ENCODE measurements at regions not wholly inside any gene's neighbourhood (a gene's known extent, or its start where the extent isn't known, plus 50 kb on each side); places are given as distances from the start of the nearest gene placed in this dataset.

GRCh38 chr6:44663860-44664634, 276.5 kb downstream of the CDC5L start:
- Histone ChIP-seq H3K4me3 (replicated peaks; ENCODE audit: low read depth, low read length) (no peak overlapping the region), H3K36me3 (ENCODE audit: control insufficient read depth, insufficient read depth, low read length) (no peaks in the 10 kb centered on the region), H3K27me3 (replicated peaks; ENCODE audit: control insufficient read depth, insufficient read depth, low read length) (no peaks in the 10 kb centered on the region; the same call in 1 of the 2 replicates)
- no peak for DNase-seq (ENCODE audit: extremely low read depth, insufficient read length)
- no peak for TF ChIP-seq CTCF (IDR thresholded peaks at IDR 0.05; ENCODE audit: insufficient read depth, low read length, poor library complexity, severe bottlenecking)

- no peak for TF ChIP-seq CTCF (IDR thresholded peaks at IDR 0.05; ENCODE audit: insufficient read depth, low read length, poor library complexity, severe bottlenecking)
- Histone ChIP-seq H3K36me3 (ENCODE audit: control insufficient read depth, insufficient read depth, low read length) (no peaks in the 10 kb centered on the region), H3K4me3 (replicated peaks; ENCODE audit: low read depth, low read length) (no peak overlapping the region), H3K27me3 (replicated peaks; ENCODE audit: control insufficient read depth, insufficient read depth, low read length) (no peaks in the 10 kb centered on the region; the same call in 1 of the 2 replicates)
- no peak for DNase-seq (ENCODE audit: extremely low read depth, insufficient read length)
These were observed 277.2 kb downstream of the CDC5L start for GRCh38 chr6:44664716-44665115.

GRCh38 chr6:44665143-44665542, 277.6 kb downstream of the CDC5L start:
- no peak for TF ChIP-seq CTCF (IDR thresholded peaks at IDR 0.05; ENCODE audit: insufficient read depth, low read length, poor library complexity, severe bottlenecking)
- no peak for DNase-seq (ENCODE audit: extremely low read depth, insufficient read length)
- Histone ChIP-seq H3K27me3 (replicated peaks; ENCODE audit: control insufficient read depth, insufficient read depth, low read length) (no peaks in the 10 kb centered on the region; the same call in 1 of the 2 replicates), H3K36me3 (ENCODE audit: control insufficient read depth, insufficient read depth, low read length) (no peaks in the 10 kb centered on the region), H3K4me3 (replicated peaks; ENCODE audit: low read depth, low read length) (no peak overlapping the region)

GRCh38 chr6:44665683-44666082, 278.2 kb downstream of the CDC5L start:
- Histone ChIP-seq H3K36me3 (ENCODE audit: control insufficient read depth, insufficient read depth, low read length) (no peaks in the 10 kb centered on the region), H3K4me3 (replicated peaks; ENCODE audit: low read depth, low read length) (no peak overlapping the region), H3K27me3 (replicated peaks; ENCODE audit: control insufficient read depth, insufficient read depth, low read length) (no peaks in the 10 kb centered on the region; the same call in 1 of the 2 replicates)
- no peak for DNase-seq (ENCODE audit: extremely low read depth, insufficient read length)
- TF ChIP-seq CTCF (IDR thresholded peaks at IDR 0.05; ENCODE audit: insufficient read depth, low read length, poor library complexity, severe bottlenecking), result no peak

GRCh38 chr6:44666324-44666723, 278.8 kb downstream of the CDC5L start:
- H3K27me3 ChIP-seq (replicated peaks; ENCODE audit: control insufficient read depth, insufficient read depth, low read length), result no peaks in the 10 kb centered on the region; the same call in 1 of the 2 replicates

More at GRCh38 chr6:44666324-44666723, 278.8 kb downstream of the CDC5L start:
- DNase-seq (ENCODE audit: extremely low read depth, insufficient read length), result no peak
- Histone ChIP-seq H3K4me3 (replicated peaks; ENCODE audit: low read depth, low read length) (no peak overlapping the region), H3K36me3 (ENCODE audit: control insufficient read depth, insufficient read depth, low read length) (no peaks in the 10 kb centered on the region)
- no peak for TF ChIP-seq CTCF (IDR thresholded peaks at IDR 0.05; ENCODE audit: insufficient read depth, low read length, poor library complexity, severe bottlenecking)
